ENCODE measurements at regions not wholly inside any gene's neighbourhood (a gene's known extent, or its start where the extent isn't known, plus 50 kb on each side); places are given as distances from the start of the nearest gene placed in this dataset.

- no peak for TF ChIP-seq EP300 (IDR thresholded peaks at IDR 0.05; ENCODE audit: low read depth)
- no peak for TF ChIP-seq CTCF (IDR thresholded peaks at IDR 0.05)
- TF ChIP-seq POLR2AphosphoS5 (IDR thresholded peaks at IDR 0.05), result no peak
- no peak for TF ChIP-seq POLR2A (IDR thresholded peaks at IDR 0.05)
Observed at GRCh38 chr4:123017636-123018395, 95.4 kb upstream of the NUDT6 start.
